HL-60 (cell line): ENCODE measurements at regions not wholly inside any gene's neighbourhood (a gene's known extent, or its start where the extent isn't known, plus 50 kb on each side); places are given as distances from the start of the nearest gene placed in this dataset.

Source experiments
- CTCF ChIP-seq: IDR thresholded peaks from one replicate; pipeline ENCODE4 v1.5.1; 2011; ENCODE audit warnings: low read length, control low read depth, inconsistent platforms; ENCODE audit not compliant: insufficient read depth
- GABPA ChIP-seq: IDR thresholded peaks from 2 replicates; pipeline ENCODE4 v1.6.1; 2012; ENCODE audit warnings: low read depth
- POLR2AphosphoS5 ChIP-seq: IDR thresholded peaks from 2 replicates; pipeline ENCODE4 v1.6.1; 2012; ENCODE audit warnings: low read depth
- REST ChIP-seq: IDR thresholded peaks from 2 replicates; pipeline ENCODE4 v1.6.1; 2012; ENCODE audit warnings: low read depth; ENCODE audit not compliant: insufficient replicate concordance

GRCh38 chr4:57446266-57446665 is 336.1 kb upstream of the IGFBP7 start:
- TF ChIP-seq POLR2AphosphoS5 (no peak), REST (no peak), CTCF (no peak), GABPA (no peak)
